A549 (cell line): ENCODE measurements at regions not wholly inside any gene's neighbourhood (a gene's known extent, or its start where the extent isn't known, plus 50 kb on each side); places are given as distances from the start of the nearest gene placed in this dataset.

ENCODE experiments used
- CHD2 ChIP-seq: fragments of 150-350 bp; IDR thresholded peaks from 2 replicates; pipeline ENCODE4 v1.6.1; 2014; ENCODE audit warnings: low read length; ENCODE audit not compliant: partially characterized antibody
- CTCF ChIP-seq: fragments of >200 bp; sonication (Bioruptor Twin); formaldehyde crosslinking; IDR thresholded peaks from 3 replicates; pipeline ENCODE4 v1.5.1; 2016
- FOSL2 ChIP-seq, 2 experiments: fragments of 450-650 bp in 1 of 2; fragments of >200 bp in 1 of 2; sonication (Bioruptor Twin) in 1 of 2; formaldehyde crosslinking; IDR thresholded peaks; 2 replicates each; pipeline versions ENCODE4 v1.5.0 to v1.6.1; 2016 to 2020; ENCODE audit warnings: mild to moderate bottlenecking in 1 of 2, moderate library complexity in 1 of 2
- JUN ChIP-seq, 2 experiments: fragments of >200 bp; sonication (Bioruptor Twin); formaldehyde crosslinking; IDR thresholded peaks; 2 replicates in 1 of 2; 3 replicates in 1 of 2; pipeline ENCODE4 v1.6.1; 2016 to 2017
- KDM1A ChIP-seq: fragments of 200-600 bp; sonication (generic); IDR thresholded peaks from 2 replicates; pipeline ENCODE4 v1.6.1; 2016; ENCODE audit warnings: low read depth, mild to moderate bottlenecking
- KDM5A ChIP-seq: fragments of 200-600 bp; sonication (generic); IDR thresholded peaks from 2 replicates; pipeline ENCODE4 v1.6.1; 2016; ENCODE audit warnings: antibody characterized with exemption, mild to moderate bottlenecking
- POLR2A ChIP-seq: IDR thresholded peaks from 2 replicates; pipeline ENCODE4 v1.6.1; 2012; ENCODE audit warnings: mild to moderate bottlenecking, low read length
- RAD21 ChIP-seq, 2 experiments: fragments of >200 bp in 1 of 2; sonication (Bioruptor Twin) in 1 of 2; formaldehyde crosslinking in 1 of 2; IDR thresholded peaks in 1 of 2; conservative IDR thresholded peaks in 1 of 2; 2 replicates in 1 of 2; 3 replicates in 1 of 2; pipeline ENCODE4 v1.6.1; 2012 to 2018; ENCODE audit warnings: inconsistent platforms in 1 of 2
- RCOR1 ChIP-seq: fragments of 150-350 bp; IDR thresholded peaks from 2 replicates; pipeline ENCODE4 v1.6.1; 2014; ENCODE audit warnings: antibody characterized with exemption, low read length, low read depth
- TP53 ChIP-seq: fragments of 250-450 bp; sonication (Bioruptor Pico); IDR thresholded peaks from 2 replicates; pipeline ENCODE4 v1.5.0; 2021; ENCODE audit warnings: mild to moderate bottlenecking, moderate library complexity
- TF ChIP-seq, protein P1 (sequence below): fragments of 450-650 bp; IDR thresholded peaks from 2 replicates; pipeline ENCODE4 v1.6.1; 2014; ENCODE audit warnings: antibody characterized with exemption

GRCh38 chr3:67075295-67075694 lies 77.2 kb downstream of the KBTBD8 start:
- TF ChIP-seq CHD2: no peak
- TF ChIP-seq CTCF: no peak
- TF ChIP-seq POLR2A: no peak
- TF ChIP-seq, protein P1, sequence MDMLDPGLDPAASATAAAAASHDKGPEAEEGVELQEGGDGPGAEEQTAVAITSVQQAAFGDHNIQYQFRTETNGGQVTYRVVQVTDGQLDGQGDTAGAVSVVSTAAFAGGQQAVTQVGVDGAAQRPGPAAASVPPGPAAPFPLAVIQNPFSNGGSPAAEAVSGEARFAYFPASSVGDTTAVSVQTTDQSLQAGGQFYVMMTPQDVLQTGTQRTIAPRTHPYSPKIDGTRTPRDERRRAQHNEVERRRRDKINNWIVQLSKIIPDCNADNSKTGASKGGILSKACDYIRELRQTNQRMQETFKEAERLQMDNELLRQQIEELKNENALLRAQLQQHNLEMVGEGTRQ: no peak
- no peak for TF ChIP-seq TP53 (CRISPR knock-in tag)
- no peak for TF ChIP-seq KDM5A
- no peak for TF ChIP-seq KDM1A
- TF ChIP-seq RCOR1: no peak
- TF ChIP-seq FOSL2 (IDR thresholded peaks at IDR 0.05): no peak
- TF ChIP-seq FOSL2 (CRISPR knock-in tag; IDR thresholded peaks at IDR 0.05): no peak
- TF ChIP-seq RAD21 (conservative IDR thresholded peaks at IDR 0.05 in 1 of 2, IDR thresholded peaks at IDR 0.05 in 1 of 2): no peak
- no peak for TF ChIP-seq JUN (IDR thresholded peaks at IDR 0.05)
